GM12873 (cell line): ENCODE measurements at regions not wholly inside any gene's neighbourhood (a gene's known extent, or its start where the extent isn't known, plus 50 kb on each side); places are given as distances from the start of the nearest gene placed in this dataset.

Experiments
- TF ChIP-seq, protein P1 (sequence below): IDR thresholded peaks from 2 replicates; pipeline ENCODE4 v1.5.1; 2012; ENCODE audit warnings: low read depth, mild to moderate bottlenecking, moderate library complexity, low read length, control low read depth; ENCODE audit not compliant: insufficient read depth; ENCODE audit errors: missing control alignments

GRCh38 chr12:19856389-19856788 lies 417.1 kb downstream of the AEBP2 start:
- TF ChIP-seq, protein P1, sequence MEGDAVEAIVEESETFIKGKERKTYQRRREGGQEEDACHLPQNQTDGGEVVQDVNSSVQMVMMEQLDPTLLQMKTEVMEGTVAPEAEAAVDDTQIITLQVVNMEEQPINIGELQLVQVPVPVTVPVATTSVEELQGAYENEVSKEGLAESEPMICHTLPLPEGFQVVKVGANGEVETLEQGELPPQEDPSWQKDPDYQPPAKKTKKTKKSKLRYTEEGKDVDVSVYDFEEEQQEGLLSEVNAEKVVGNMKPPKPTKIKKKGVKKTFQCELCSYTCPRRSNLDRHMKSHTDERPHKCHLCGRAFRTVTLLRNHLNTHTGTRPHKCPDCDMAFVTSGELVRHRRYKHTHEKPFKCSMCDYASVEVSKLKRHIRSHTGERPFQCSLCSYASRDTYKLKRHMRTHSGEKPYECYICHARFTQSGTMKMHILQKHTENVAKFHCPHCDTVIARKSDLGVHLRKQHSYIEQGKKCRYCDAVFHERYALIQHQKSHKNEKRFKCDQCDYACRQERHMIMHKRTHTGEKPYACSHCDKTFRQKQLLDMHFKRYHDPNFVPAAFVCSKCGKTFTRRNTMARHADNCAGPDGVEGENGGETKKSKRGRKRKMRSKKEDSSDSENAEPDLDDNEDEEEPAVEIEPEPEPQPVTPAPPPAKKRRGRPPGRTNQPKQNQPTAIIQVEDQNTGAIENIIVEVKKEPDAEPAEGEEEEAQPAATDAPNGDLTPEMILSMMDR: no peak

DNA sequence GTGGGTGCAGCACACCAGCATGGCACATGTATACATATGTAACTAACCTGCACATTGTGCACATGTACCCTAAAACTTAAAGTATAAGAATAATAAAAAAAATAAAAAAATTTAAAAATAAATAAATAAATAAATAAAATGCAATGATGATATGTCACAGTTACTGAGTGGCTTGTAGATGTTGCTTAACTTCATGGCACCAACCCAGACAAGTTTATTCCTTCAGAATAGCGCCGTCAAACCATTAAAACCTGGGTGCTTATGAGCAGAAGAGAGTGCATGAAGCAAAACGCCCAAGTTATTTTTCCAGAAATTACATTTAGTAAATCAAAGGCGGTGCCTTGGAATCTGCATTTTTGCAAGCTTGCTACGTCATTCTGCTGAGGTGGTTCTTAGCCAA lies 417.9 kb downstream of the AEBP2 start:
- TF ChIP-seq, protein P1: no peak

- TF ChIP-seq, protein P1: no peak
These were observed 427.9 kb downstream of the AEBP2 start for GRCh38 chr12:19867151-19867550.

GRCh38 chr12:19867970-19868369 lies 428.7 kb downstream of the AEBP2 start:
- TF ChIP-seq, protein P1: no peak

DNA sequence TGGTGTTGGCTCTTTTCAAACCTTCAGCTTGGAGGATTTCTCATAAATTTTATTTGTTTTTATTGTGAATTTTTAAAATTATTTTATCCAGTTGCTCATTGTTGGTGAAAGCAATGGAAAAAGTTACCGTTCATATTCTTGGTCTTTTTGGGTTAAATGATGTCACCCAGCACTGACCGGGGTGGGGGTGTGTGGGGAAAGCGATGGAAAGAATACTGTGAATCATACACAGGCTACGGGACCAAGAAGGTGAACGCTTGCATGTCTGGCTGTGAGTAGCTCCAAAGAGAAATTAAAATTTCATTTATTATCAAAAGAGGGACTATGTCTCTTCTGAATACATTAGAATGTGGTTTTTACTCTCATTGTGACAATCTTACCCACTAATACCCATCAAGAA lies 430.1 kb downstream of the AEBP2 start:
- TF ChIP-seq, protein P1: no peak

DNA sequence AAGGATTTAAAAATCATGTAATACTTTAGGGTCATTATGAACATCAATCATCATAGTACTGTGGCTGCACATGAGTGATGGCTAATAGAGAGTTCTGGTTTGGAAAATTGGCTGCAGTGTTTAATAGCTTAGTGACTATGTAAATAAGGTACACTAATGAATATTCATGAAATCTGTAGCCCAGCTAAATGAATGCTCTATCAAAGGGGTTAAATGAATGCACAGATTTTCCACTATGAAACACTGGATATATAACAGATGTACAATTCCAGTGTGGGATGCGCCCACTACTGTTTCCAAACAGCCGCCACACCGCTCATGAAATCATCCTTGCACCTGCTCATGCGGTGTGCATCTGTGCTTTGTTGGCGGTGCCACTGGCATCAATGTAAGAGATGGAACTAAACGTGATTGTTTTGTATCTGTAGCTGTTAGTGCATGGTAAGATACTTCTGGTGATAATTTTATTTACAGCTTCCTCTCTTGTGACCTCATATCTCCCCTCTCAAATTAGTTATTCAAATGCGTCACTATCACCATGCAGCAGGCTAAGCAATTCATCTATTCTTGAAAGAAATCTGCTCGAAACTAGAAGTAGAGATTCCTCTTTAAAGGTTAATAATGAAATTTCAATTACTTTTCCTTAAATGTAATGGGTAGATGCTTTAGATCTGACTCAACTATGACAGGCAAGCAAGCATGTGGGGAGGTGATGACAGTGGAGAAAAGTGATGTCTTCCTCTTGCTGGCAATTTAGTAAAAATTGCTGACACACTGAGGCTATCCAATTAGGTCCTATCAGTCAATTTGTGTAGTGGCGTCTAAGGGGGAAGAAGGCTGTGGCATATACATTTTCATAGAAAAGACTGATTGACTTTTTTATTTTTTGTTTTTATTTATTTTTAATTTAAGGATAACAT lies 433.6 kb downstream of the AEBP2 start:
- TF ChIP-seq, protein P1: no peak

GRCh38 chr12:19880076-19880475 lies 440.8 kb downstream of the AEBP2 start:
- TF ChIP-seq, protein P1: no peak
